Prostate gland (tissue), 2 donors: ENCODE measurements at regions not wholly inside any gene's neighbourhood (a gene's known extent, or its start where the extent isn't known, plus 50 kb on each side); places are given as distances from the start of the nearest gene placed in this dataset.

Experiments used
- CTCF ChIP-seq, 4 experiments: fragments of 200-600 bp in 2 of 4; fragments of 450-650 bp in 2 of 4; sonication (generic) in 2 of 4; IDR thresholded peaks; 1 replicate in 3 of 4; 2 replicates in 1 of 4; pipeline ENCODE4 v1.5.1; 2016 to 2019; ENCODE audit warnings: antibody characterized with exemption in 4 of 4, mild to moderate bottlenecking in 2 of 4, moderate library complexity in 2 of 4
- POLR2A ChIP-seq: fragments of 450-650 bp; IDR thresholded peaks from one replicate; pipeline ENCODE4 v1.6.1; 2016; ENCODE audit warnings: antibody characterized with exemption, mild to moderate bottlenecking

DNA sequence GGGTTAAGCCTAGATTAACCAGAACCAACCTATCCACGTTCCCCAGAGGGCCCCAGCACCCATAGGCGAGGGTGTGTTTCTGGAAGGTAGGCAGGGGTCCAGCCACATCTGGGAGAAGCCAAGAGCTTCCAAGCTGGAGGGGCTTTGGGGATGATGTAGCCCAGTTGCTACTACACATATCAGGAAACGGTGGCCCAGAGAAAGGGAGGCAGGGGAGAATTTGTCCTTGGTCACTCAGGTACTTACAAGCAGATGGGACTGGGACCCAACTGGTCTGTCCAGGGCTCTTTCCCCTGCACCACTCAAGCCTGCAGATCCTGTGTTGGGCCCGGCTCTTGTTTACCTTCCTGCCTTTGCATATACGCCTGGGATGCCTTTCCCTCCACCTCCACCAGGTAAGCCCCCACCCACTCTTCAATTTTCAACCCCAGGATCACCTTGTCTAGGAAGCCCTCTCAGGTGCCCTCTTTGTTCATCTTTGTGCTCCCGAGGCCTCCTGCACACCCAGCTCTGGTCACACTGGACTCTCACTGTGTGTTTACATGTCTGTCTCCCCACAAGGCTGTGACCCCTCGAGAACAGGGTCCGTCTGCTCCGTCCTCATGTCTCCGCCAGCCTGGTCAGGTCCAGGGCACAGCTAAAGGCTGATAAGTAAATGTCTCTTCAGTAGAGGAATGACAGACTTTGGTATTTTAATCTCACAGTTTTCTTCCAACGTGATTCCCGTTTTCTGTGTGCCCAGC is 204.4 kb upstream of the LINGO1 start:
- TF ChIP-seq CTCF (IDR thresholded peaks at IDR 0.05) = no peak
- no peak for TF ChIP-seq POLR2A
